CD4-positive, alpha-beta T cell treated with Interleukin-15 for 4 hours (primary cell): ENCODE measurements at regions not wholly inside any gene's neighbourhood (a gene's known extent, or its start where the extent isn't known, plus 50 kb on each side); places are given as distances from the start of the nearest gene placed in this dataset.
"Not testable (repeated sequence)": the region's sequence is repeated elsewhere in the genome, so short reads cannot be mapped to it uniquely, and the experiment has no call there.

ENCODE experiments used
- DNase-seq: peaks from one replicate; pipeline ENCODE4 v3.0.0-alpha.2; 2020; ENCODE audit warnings: low spot score

- DNase-seq = peak; percentile 59
Measured at GRCh38 chr3:109804697-109805096, 467.4 kb upstream of the DPPA4 start.

- peak; percentile 83 for DNase-seq
Measured at GRCh38 chr3:109806929-109807328, 469.6 kb upstream of the DPPA4 start.

- DNase-seq = no peak
Measured at GRCh38 chr3:109809513-109809912, 472.2 kb upstream of the DPPA4 start.

GRCh38 chr3:109818081-109818480 is 480.7 kb upstream of the DPPA4 start:
- no peak for DNase-seq

GRCh38 chr3:109819734-109820133 is 482.4 kb upstream of the DPPA4 start:
- no peak for DNase-seq

- DNase-seq = no peak
Measured at GRCh38 chr3:109825971-109826810, 488.8 kb upstream of the DPPA4 start.

GRCh38 chr3:109831403-109831802 is 494.1 kb upstream of the DPPA4 start:
- no peak for DNase-seq

GRCh38 chr3:109835958-109836357 is 498.6 kb upstream of the DPPA4 start:
- DNase-seq = no peak

- DNase-seq = no peak
Measured at GRCh38 chr3:109851854-109852253, 514.5 kb upstream of the DPPA4 start.

GRCh38 chr3:109852283-109852682 is 514.9 kb upstream of the DPPA4 start:
- no peak for DNase-seq

- DNase-seq = no peak
Measured at GRCh38 chr3:109853077-109853731, 515.9 kb upstream of the DPPA4 start.

- no peak for DNase-seq
Measured at GRCh38 chr3:109863701-109864100, 526.4 kb upstream of the DPPA4 start.

GRCh38 chr3:109864452-109864851 is 527.1 kb upstream of the DPPA4 start:
- no peak for DNase-seq

- DNase-seq = no peak
Measured at GRCh38 chr3:109869586-109869985, 532.2 kb upstream of the DPPA4 start.

- DNase-seq = no peak
Measured at GRCh38 chr3:109874896-109875708, 537.8 kb upstream of the DPPA4 start.

GRCh38 chr3:109877616-109878015 is 540.3 kb upstream of the DPPA4 start:
- not testable (repeated sequence) for DNase-seq

- no peak for DNase-seq
Measured at GRCh38 chr3:109882144-109882543, 544.8 kb upstream of the DPPA4 start.

GRCh38 chr3:109887293-109887692 is 549.9 kb upstream of the DPPA4 start:
- DNase-seq = no peak

- DNase-seq = no peak
Measured at GRCh38 chr3:109888026-109888425, 550.7 kb upstream of the DPPA4 start.

- no peak for DNase-seq
Measured at GRCh38 chr3:109897734-109898133, 560.4 kb upstream of the DPPA4 start.

GRCh38 chr3:109899925-109900324 is 562.6 kb upstream of the DPPA4 start:
- DNase-seq = no peak

GRCh38 chr3:109900783-109901182 is 563.4 kb upstream of the DPPA4 start:
- DNase-seq = no peak

GRCh38 chr3:109902549-109902948 is 565.2 kb upstream of the DPPA4 start:
- DNase-seq = no peak
